AG09319 (cell line): ENCODE measurements at regions not wholly inside any gene's neighbourhood (a gene's known extent, or its start where the extent isn't known, plus 50 kb on each side); places are given as distances from the start of the nearest gene placed in this dataset.

ENCODE experiments used
- DNase-seq: peaks from one replicate; pipeline ENCODE4 v3.0.0-alpha.2; 2010; ENCODE audit warnings: low read depth; ENCODE audit errors: extremely low read depth
- TF ChIP-seq, protein P1 (sequence below): IDR thresholded peaks from 2 replicates; pipeline ENCODE4 v1.5.1; 2011; ENCODE audit warnings: low read depth, mild to moderate bottlenecking, inconsistent platforms, low read length, moderate library complexity

DNA sequence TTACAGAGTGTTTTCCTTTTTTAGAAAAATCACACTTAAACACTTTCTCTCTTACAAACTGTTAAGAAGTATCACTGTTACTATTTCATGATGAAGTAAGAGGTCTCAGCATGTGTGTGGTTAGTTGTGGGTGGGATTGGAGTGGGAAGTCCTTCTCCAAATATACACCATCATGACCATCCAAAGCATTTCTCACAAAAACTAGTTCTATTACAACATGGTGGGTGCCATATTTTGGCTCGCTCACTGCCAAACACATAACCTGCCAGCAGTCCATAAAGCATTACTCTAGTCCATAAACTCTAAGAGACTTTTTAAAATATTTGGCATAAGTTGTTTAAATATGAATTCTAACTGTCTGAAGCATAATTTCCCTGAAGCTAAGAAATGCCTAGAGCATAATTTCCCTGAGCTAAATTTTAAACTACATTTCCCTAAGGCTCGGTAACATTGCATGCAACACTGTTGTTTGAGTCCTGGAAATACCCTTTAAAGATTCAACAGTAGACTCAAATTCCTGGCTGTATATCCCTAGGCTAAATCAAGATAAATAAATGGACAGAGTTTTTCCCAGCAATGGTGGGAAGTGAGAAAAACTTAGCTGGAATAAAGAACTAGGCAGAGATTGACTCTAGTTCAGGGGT is 415.0 kb upstream of the INTU start:
- TF ChIP-seq, protein P1, sequence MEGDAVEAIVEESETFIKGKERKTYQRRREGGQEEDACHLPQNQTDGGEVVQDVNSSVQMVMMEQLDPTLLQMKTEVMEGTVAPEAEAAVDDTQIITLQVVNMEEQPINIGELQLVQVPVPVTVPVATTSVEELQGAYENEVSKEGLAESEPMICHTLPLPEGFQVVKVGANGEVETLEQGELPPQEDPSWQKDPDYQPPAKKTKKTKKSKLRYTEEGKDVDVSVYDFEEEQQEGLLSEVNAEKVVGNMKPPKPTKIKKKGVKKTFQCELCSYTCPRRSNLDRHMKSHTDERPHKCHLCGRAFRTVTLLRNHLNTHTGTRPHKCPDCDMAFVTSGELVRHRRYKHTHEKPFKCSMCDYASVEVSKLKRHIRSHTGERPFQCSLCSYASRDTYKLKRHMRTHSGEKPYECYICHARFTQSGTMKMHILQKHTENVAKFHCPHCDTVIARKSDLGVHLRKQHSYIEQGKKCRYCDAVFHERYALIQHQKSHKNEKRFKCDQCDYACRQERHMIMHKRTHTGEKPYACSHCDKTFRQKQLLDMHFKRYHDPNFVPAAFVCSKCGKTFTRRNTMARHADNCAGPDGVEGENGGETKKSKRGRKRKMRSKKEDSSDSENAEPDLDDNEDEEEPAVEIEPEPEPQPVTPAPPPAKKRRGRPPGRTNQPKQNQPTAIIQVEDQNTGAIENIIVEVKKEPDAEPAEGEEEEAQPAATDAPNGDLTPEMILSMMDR: no peak
- no peak for DNase-seq

DNA sequence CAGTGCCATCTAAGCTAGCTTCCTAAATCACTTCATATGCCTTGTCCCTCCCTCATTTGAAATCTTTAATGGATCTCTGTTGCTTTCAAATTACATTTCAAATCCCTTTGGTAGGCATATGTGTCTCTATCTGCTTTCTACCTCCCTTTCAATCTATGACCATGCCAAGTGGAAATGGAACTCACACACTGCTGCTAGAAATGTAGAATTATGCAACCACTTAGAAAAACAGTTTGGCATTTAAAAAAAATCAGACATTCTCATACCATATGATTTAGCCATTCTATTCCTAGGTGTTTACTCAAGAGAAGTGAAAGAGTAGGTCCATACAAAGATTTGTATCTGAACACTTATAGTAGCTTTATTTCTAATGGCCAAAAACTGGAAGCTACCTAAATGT is 413.5 kb upstream of the INTU start:
- DNase-seq: no peak
- TF ChIP-seq, protein P1: no peak

DNA sequence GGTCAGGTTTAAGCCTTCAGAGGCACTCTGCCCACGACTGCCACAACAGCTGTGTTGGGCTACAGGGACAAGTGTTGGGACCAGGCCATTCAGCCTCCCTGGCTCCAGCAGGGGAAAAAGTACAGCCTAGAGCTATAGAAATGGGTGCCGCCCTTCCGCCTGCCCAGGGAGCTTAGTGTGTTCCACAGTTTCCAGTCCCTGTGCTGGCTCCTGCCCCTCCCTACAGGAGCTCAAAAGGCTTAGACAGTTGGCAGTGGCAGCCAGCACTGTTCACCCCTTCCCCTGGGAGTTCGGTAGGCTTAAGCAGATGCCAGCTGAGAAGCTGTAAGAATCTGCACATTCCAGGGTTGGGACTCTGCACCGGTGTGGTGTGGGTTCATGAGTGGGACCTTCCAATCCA is 408.2 kb upstream of the INTU start:
- DNase-seq: no peak
- TF ChIP-seq, protein P1: no peak

- no peak for DNase-seq
- TF ChIP-seq, protein P1: no peak
Observed at GRCh38 chr4:127229855-127230608, 402.7 kb upstream of the INTU start.

GRCh38 chr4:127236889-127237288 is 395.9 kb upstream of the INTU start:
- TF ChIP-seq, protein P1: no peak
- peak; percentile 67 for DNase-seq

- TF ChIP-seq, protein P1: no peak
- DNase-seq: no peak
Observed at GRCh38 chr4:127237581-127237980, 395.2 kb upstream of the INTU start.

DNA sequence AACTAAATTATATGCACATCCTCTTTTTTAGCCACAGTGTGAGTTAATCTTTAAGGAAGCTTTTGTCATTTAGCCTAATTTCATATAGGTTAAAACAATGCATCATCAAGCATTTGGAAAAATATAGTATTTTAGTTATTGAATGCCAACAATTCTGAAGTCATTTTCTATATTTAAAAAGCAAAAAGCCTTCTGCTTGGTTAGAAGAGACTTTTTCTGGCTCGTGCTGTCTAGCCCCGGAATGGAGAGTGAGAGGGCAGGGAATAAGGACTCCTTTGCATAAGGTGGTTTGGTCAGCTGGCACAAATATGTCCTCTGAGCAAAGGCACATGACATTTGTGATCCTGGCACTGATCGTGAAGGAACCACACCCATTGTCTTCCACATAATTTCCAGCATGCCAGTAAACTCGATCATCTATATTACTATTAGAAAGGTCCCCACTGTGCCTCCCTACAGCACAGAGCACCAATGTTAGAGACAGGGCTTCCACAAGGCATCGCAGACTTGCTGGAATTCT is 393.7 kb upstream of the INTU start:
- no peak for DNase-seq
- TF ChIP-seq, protein P1: no peak
